Naive thymus-derived CD4-positive, alpha-beta T cell (primary cell): ENCODE measurements at regions not wholly inside any gene's neighbourhood (a gene's known extent, or its start where the extent isn't known, plus 50 kb on each side); places are given as distances from the start of the nearest gene placed in this dataset.
"Not testable (repeated sequence)": the region's sequence is repeated elsewhere in the genome, so short reads cannot be mapped to it uniquely, and the experiment has no call there.

ENCODE experiments used
- ATAC-seq: fragments of 150-1000 bp; cut with Tn5 transposase; 2 replicates; pipeline ENCODE4 v1.10.0; 2021; ENCODE audit warnings: mild to moderate bottlenecking, moderate library complexity
- CTCF ChIA-PET: fragments of 350-600 bp; sonication (Branson Sonifier 250); formaldehyde crosslinking; loops from one replicate; lab custom pipeline; 2021; ENCODE audit warnings: antibody characterized with exemption; lab: Charles Lee
- POLR2A ChIA-PET: fragments of 350-600 bp; sonication (Branson Sonifier 250); formaldehyde crosslinking; loops from one replicate; lab custom pipeline; 2021; ENCODE audit warnings: antibody characterized with exemption, inconsistent platforms; lab: Charles Lee
- DNase-seq, 9 donors: peaks; one replicate each; pipeline versions ENCODE4 v3.0.0 to v3.0.0-alpha.2; 2020 to 2022; ENCODE audit warnings: mixed read lengths in 1 of 9
- H3K27ac ChIP-seq: one replicate; pipeline ENCODE4 v1.7.0; 2013; ENCODE audit warnings: mild to moderate bottlenecking, low read depth, low read length, moderate library complexity
- H3K27me3 ChIP-seq, 2 donors: one replicate each; pipeline ENCODE4 v1.7.0; 2013; ENCODE audit warnings: low read length in 2 of 2, mild to moderate bottlenecking in 2 of 2, moderate library complexity in 2 of 2; ENCODE audit not compliant: control insufficient read depth in 2 of 2, insufficient read depth in 2 of 2
- H3K36me3 ChIP-seq, 3 experiments: 1 replicate in 2 of 3; 2 replicates in 1 of 3; pipeline ENCODE4 v1.7.0; 2013; ENCODE audit warnings: low read length in 3 of 3, mild to moderate bottlenecking in 3 of 3, moderate library complexity in 1 of 3; ENCODE audit not compliant: insufficient read depth in 3 of 3, control insufficient read depth in 2 of 3
- H3K4me1 ChIP-seq, 2 donors: one replicate each; pipeline ENCODE4 v1.7.0; 2013; ENCODE audit warnings: low read length in 2 of 2, mild to moderate bottlenecking in 2 of 2, moderate library complexity in 1 of 2; ENCODE audit not compliant: control insufficient read depth in 2 of 2, insufficient read depth in 2 of 2
- H3K4me3 ChIP-seq: 2 replicates; pipeline ENCODE4 v1.7.0; 2013; ENCODE audit warnings: mild to moderate bottlenecking, low read length
- H3K9me3 ChIP-seq, 3 experiments: 1 replicate in 2 of 3; 2 replicates in 1 of 3; pipeline ENCODE4 v1.7.0; 2013; ENCODE audit warnings: low read length in 3 of 3; ENCODE audit not compliant: control insufficient read depth in 2 of 3
- H3K27ac Mint-ChIP-seq, 9 donors: one replicate each; pipeline ENCODE4 v1.8.0; 2020 to 2022; ENCODE audit warnings: mixed read lengths in 9 of 9, mild to moderate bottlenecking in 8 of 9, moderate library complexity in 5 of 9, inconsistent platforms in 2 of 9
- H3K27me3 Mint-ChIP-seq, 5 donors: one replicate each; pipeline ENCODE4 v1.8.0; 2021 to 2022; ENCODE audit warnings: mixed read lengths in 5 of 5, mild to moderate bottlenecking in 1 of 5
- H3K36me3 Mint-ChIP-seq, 5 donors: one replicate each; pipeline ENCODE4 v1.8.0; 2020 to 2022; ENCODE audit warnings: mixed read lengths in 5 of 5, mild to moderate bottlenecking in 3 of 5, inconsistent platforms in 1 of 5
- H3K4me1 Mint-ChIP-seq, 7 donors: one replicate each; pipeline ENCODE4 v1.8.0; 2020 to 2022; ENCODE audit warnings: mixed read lengths in 7 of 7, mild to moderate bottlenecking in 3 of 7, inconsistent platforms in 1 of 7
- H3K4me3 Mint-ChIP-seq, 10 donors: one replicate each; pipeline ENCODE4 v1.8.0; 2020 to 2022; ENCODE audit warnings: mild to moderate bottlenecking in 10 of 10, mixed read lengths in 10 of 10, moderate library complexity in 6 of 10, inconsistent platforms in 2 of 10
- H3K9me3 Mint-ChIP-seq, 11 donors: one replicate each; pipeline ENCODE4 v1.8.0; 2020 to 2022; ENCODE audit warnings: mixed read lengths in 11 of 11, mild to moderate bottlenecking in 4 of 11, inconsistent platforms in 1 of 11, moderate library complexity in 1 of 11
- intact Hi-C, 2 donors: fragments of 100-400 bp; cut with micrococcal nuclease; formaldehyde crosslinking; loops; one replicate each; pipeline ENCODE4 v1.15.1; 2023

GRCh38 chr4:133544097-133544496 lies 395.0 kb downstream of the PCDH10 start:
- H3K27ac ChIP-seq: no peak overlapping the region
- H3K27me3 ChIP-seq: no peaks in the 10 kb centered on the region
- Mint-ChIP-seq H3K4me3 (no peak overlapping the region), H3K4me1 (no peaks in the 10 kb centered on the region), H3K36me3 (no peaks in the 10 kb centered on the region), H3K27me3 (no peaks in the 10 kb centered on the region), H3K27ac (no peak overlapping the region), H3K9me3 (peaks cover 0 to 18% (median 2%) of the 10 kb centered on the region in 11 donors)
- no peak for ATAC-seq
- ChIA-PET CTCF (no interaction called here), POLR2A (no interaction called here)
- no peaks in the 10 kb centered on the region for H3K4me1 ChIP-seq
- intact Hi-C loops: no loop called here
- DNase-seq: no peak
- no peaks in the 10 kb centered on the region for H3K9me3 ChIP-seq
- H3K4me3 ChIP-seq: no peak overlapping the region
- H3K36me3 ChIP-seq: no peaks in the 10 kb centered on the region

DNA sequence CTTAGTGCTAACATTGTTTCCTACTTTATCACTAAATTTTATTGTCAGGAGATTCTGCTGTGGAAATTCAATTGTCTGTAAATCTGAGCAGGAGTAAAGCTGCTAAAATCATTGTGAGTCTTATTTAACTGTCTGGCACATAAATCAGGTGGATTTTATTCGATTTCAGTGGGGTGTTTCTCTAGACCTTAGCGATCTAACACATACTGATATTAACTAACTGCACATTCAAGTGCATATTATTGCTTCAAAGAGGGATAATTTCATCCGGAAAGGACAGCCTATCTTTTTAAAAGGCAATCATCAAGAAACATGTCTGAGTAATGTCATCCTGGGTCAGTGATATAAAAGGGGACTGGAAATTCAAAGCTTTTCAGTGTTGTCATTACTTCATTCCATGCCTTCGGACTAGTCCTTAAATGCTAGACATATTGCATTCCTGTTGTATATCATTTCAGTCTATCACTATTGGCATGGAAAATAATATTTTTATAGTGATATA lies 388.7 kb downstream of the PCDH10 start:
- no peak overlapping the region for H3K4me3 ChIP-seq
- no peaks in the 10 kb centered on the region for H3K27me3 ChIP-seq
- no peak overlapping the region for H3K27ac Mint-ChIP-seq
- H3K4me1 ChIP-seq: no peaks in the 10 kb centered on the region
- H3K36me3 Mint-ChIP-seq: peaks cover 0 to 3% (median 0%) of the 10 kb centered on the region in 5 donors
- ATAC-seq (no peak), DNase-seq (no peak)
- no peaks in the 10 kb centered on the region for H3K9me3 ChIP-seq
- H3K36me3 ChIP-seq: no peaks in the 10 kb centered on the region
- CTCF ChIA-PET: no interaction called here
- H3K27ac ChIP-seq: no peak overlapping the region
- H3K4me3 Mint-ChIP-seq: no peak overlapping the region
- POLR2A ChIA-PET: no interaction called here
- peaks cover 0 to 9% (median 2%) of the 10 kb centered on the region in 11 donors for H3K9me3 Mint-ChIP-seq
- H3K4me1 Mint-ChIP-seq: no peaks in the 10 kb centered on the region
- intact Hi-C loops: no loop called here
- no peaks in the 10 kb centered on the region for H3K27me3 Mint-ChIP-seq

- H3K4me1 ChIP-seq, POLR2A ChIA-PET, H3K36me3 Mint-ChIP-seq, H3K4me3 Mint-ChIP-seq, intact Hi-C loops, CTCF ChIA-PET, H3K27ac ChIP-seq, H3K36me3 ChIP-seq, H3K27me3 Mint-ChIP-seq, H3K9me3 ChIP-seq, H3K27me3 ChIP-seq, DNase-seq, ATAC-seq, H3K27ac Mint-ChIP-seq, H3K4me1 Mint-ChIP-seq, H3K4me3 ChIP-seq: not testable (repeated sequence)
- peaks cover 0 to 23% (median 6%) of the 10 kb centered on the region in 11 donors for H3K9me3 Mint-ChIP-seq
Measured at GRCh38 chr4:133534224-133534623, 385.1 kb downstream of the PCDH10 start.

DNA sequence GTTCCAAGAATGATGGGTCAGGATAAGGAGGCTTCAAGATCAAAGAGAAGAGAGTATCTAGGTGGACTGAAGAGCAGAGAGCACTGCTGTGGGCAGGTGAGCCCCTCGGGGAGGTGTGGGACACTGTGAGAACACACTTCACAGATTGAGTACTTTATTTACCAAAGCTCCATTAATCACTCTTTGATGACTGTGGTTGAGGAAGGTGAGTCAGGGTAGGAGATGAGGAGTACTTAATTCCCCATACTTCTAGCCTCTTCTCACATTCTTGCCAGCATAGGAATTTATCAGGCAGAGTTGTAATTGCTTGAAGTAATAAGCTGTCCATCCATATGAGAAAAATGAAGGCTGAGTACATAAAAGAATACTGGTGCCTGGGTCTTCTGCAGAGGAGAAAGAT lies 375.3 kb downstream of the PCDH10 start:
- Mint-ChIP-seq H3K27ac (no peak overlapping the region), H3K9me3 (peaks cover 0 to 7% (median 0%) of the 10 kb centered on the region in 11 donors), H3K4me3 (no peak overlapping the region), H3K4me1 (no peaks in the 10 kb centered on the region), H3K27me3 (no peaks in the 10 kb centered on the region), H3K36me3 (no peaks in the 10 kb centered on the region)
- no peak overlapping the region for H3K4me3 ChIP-seq
- ATAC-seq (no peak), DNase-seq (no peak)
- ChIA-PET CTCF (no interaction called here), POLR2A (no interaction called here)
- H3K36me3 ChIP-seq: no peaks in the 10 kb centered on the region
- H3K4me1 ChIP-seq: no peaks in the 10 kb centered on the region
- intact Hi-C loops: no loop called here
- no peaks in the 10 kb centered on the region for H3K27me3 ChIP-seq
- no peaks in the 10 kb centered on the region for H3K9me3 ChIP-seq
- H3K27ac ChIP-seq: no peak overlapping the region

GRCh38 chr4:133513901-133514300 lies 364.8 kb downstream of the PCDH10 start:
- POLR2A ChIA-PET: no interaction called here
- intact Hi-C loops: no loop called here

GRCh38 chr4:133498149-133498548 lies 349.1 kb downstream of the PCDH10 start:
- Mint-ChIP-seq H3K36me3 (no peaks in the 10 kb centered on the region), H3K9me3 (peaks cover 0 to 14% (median 2%) of the 10 kb centered on the region in 11 donors), H3K4me1 (no peaks in the 10 kb centered on the region), H3K27me3 (no peaks in the 10 kb centered on the region), H3K27ac (no peak overlapping the region), H3K4me3 (no peak overlapping the region)
- Histone ChIP-seq H3K4me1 (no peaks in the 10 kb centered on the region), H3K4me3 (no peak overlapping the region), H3K36me3 (no peaks in the 10 kb centered on the region), H3K27me3 (no peaks in the 10 kb centered on the region), H3K9me3 (no peaks in the 10 kb centered on the region), H3K27ac (no peak overlapping the region)
- no peak for ATAC-seq
- DNase-seq: no peak
- ChIA-PET POLR2A (interaction anchor here (0.7 kb wide), 1 partner anchor 22 kb away, joined by 4 read pairs; no protein-coding TSS in a partner anchor), CTCF (no interaction called here)
- intact Hi-C loops: no loop called here

More at GRCh38 chr4:133513901-133514300, 364.8 kb downstream of the PCDH10 start:
- no peak for DNase-seq
- CTCF ChIA-PET: no interaction called here
- Histone ChIP-seq H3K9me3 (no peaks in the 10 kb centered on the region), H3K4me1 (no peaks in the 10 kb centered on the region), H3K27ac (no peak overlapping the region), H3K4me3 (no peak overlapping the region), H3K27me3 (no peaks in the 10 kb centered on the region), H3K36me3 (no peaks in the 10 kb centered on the region)
- no peak for ATAC-seq
- Mint-ChIP-seq H3K27ac (no peak overlapping the region), H3K9me3 (peaks cover 0 to 24% (median 7%) of the 10 kb centered on the region in 11 donors), H3K36me3 (no peaks in the 10 kb centered on the region), H3K27me3 (no peaks in the 10 kb centered on the region), H3K4me3 (no peak overlapping the region), H3K4me1 (no peaks in the 10 kb centered on the region)

DNA sequence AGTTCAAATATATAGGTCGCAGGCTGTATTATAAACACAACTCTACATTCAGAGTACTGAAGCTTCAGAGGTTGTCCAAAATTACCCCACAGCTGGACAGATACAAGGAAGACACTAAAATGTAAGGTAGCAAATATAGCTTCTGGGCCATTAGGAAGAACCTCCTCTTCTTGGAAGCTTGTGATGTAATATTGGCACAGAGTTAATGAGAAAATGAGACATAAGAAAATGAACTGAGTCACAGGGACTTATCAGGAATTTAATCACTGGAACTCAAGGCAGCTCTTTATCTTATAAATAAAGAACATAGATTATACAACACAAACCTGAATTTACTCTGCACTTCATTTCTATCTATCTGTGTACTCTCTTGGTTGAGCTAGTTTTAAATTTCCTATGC lies 344.7 kb downstream of the PCDH10 start:
- Mint-ChIP-seq H3K27ac (no peak overlapping the region), H3K9me3 (peaks cover 0 to 11% (median 2%) of the 10 kb centered on the region in 11 donors), H3K4me3 (no peak overlapping the region), H3K4me1 (no peaks in the 10 kb centered on the region), H3K27me3 (no peaks in the 10 kb centered on the region), H3K36me3 (no peaks in the 10 kb centered on the region)
- intact Hi-C loops: no loop called here
- no peak overlapping the region for H3K27ac ChIP-seq
- POLR2A ChIA-PET: no interaction called here
- no peaks in the 10 kb centered on the region for H3K9me3 ChIP-seq
- ATAC-seq: no peak
- no peaks in the 10 kb centered on the region for H3K4me1 ChIP-seq
- H3K36me3 ChIP-seq: no peaks in the 10 kb centered on the region
- DNase-seq: no peak
- no peak overlapping the region for H3K4me3 ChIP-seq
- CTCF ChIA-PET: no interaction called here
- no peaks in the 10 kb centered on the region for H3K27me3 ChIP-seq
